Activated naive CD4-positive, alpha-beta T cell treated with Interleukin-2 at 50 U/mL for 16 hours (primary cell): ENCODE measurements at regions not wholly inside any gene's neighbourhood (a gene's known extent, or its start where the extent isn't known, plus 50 kb on each side); places are given as distances from the start of the nearest gene placed in this dataset.
"Not testable (repeated sequence)": the region's sequence is repeated elsewhere in the genome, so short reads cannot be mapped to it uniquely, and the experiment has no call there.

ENCODE experiments used
- DNase-seq: peaks from one replicate; pipeline ENCODE4 v3.0.0-alpha.2; 2020

DNA sequence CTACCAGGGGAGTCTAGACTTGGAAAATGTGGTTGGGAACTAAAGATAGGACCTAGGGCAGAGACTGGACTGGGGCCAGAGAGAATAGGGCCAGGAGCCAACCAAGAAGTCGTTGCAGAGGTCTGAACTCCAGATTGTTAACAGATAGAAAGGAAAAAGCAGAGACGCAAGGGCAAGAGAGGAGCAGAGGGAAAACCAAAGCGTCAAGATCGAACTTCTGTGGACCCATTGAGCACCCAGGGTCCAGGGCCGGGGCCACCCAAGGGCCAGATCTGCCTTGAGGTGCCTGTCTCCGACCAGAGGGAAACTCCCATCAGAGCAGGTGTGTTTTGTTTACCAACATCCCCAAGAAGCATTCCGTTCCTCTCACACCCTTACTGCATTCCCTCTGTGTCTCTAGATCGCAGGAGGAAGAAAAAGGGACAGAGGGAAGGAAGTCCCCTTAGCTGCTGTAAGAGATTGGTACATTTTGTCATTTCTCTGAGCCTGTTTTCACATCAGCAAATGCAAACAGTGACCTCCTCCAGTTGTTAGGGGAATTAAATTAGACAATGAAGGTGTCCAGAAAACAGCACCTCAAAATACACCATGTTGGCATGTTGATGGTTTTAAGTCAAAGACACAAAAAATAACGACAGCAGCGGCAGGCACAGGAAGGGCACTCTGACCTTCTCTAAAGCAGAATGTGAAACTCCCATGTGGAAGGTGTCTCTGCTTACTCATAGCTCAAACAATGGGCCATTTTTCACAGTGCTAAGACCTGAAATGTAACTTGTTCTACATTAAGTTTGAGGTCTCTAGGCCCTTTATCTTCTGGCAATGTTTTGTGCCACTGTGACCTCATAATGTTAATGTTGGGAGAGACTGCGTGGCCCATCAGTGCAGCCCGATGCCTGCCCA is 105.8 kb upstream of the RAB4A start:
- no peak for DNase-seq

DNA sequence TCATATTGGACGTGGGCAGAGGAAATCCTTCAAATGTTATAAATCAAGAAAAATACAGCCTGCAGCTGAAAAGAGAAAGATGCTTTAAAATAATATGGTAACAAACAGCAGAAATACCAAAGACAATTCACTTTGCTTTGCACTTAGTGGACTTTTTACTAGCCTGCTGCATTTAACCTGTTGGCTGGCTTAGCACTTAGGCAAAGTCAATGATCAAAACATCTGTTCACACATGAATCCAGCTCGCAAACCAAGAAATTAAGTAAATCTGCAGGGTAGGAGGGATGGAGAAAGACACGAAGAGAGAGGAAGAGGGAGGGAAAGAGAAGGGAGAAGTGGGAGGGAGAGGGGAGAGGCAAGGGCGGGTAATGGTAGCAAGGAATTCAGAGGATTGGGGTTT is 103.6 kb upstream of the RAB4A start:
- DNase-seq = no peak

DNA sequence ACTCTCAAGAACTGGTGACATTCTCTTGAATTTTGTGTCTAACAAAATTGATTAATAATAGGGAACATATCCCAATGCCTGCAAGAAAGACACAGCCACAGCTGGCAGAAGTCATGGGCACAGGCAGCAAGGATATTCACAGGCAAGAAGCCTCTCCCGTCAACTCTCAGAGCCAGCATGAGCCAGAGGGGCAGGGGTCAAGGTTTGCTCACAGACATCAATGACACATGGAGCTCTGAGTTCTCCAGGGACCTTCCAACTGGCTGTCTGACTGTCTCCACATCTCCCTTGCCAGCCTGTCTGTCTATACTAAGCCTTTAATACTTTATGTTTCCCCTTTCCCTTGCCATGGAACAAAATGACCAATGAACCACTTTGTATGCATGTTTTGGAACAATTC is 101.5 kb upstream of the RAB4A start:
- no peak for DNase-seq

DNA sequence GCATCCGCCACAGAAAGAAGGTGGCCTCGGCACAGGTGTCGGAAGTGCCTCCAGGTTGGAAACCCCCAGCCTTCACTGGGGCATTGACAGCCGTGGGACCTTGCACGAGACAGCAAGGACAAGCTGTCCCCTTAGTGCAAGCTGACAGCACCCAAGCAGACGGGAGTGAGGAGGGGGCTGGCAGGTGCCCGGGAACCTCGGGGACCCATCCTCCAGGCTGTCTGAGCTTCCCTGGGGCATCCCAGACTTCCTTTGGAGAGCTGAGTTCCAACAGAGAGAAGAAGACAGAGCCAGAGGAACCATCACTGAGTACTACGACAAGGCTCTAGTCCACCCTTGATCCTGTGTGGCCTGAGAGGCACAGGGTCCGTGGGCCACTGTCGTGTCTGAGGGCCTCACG is 100.6 kb upstream of the RAB4A start:
- DNase-seq = no peak

DNA sequence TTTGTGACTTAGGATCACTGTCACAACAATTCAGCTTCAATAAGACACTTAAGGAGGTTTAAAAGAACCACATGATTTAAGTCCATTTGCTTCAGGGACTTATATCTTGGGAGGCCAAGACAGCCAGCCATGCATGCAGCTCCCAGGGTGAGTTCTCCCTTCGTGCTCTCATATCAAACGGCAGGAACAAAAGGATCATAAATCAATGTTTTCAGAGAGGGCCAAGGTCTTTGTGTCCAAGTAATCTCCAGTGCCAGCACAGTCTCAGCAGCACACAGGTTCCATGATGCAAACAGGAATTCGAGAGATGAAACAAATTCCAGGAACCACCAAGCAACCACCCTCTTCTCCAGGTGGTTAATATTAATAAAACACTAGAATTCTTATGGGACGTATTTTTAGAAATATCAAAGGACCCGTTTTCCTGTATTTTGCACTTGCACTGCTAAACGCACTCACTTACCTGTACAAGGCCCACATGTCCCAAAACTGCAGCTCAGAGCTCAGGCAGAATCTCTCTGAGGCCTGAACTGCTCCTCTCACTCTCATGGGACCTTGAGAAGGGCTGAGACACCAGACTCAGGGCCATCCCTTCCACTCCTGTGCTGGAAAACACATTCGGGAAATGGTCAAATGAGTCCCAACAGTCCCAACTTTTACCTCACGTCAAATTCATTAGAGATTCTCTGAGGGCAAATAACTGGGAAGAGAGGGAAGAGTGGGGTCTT is 100.0 kb upstream of the RAB4A start:
- no peak for DNase-seq

DNA sequence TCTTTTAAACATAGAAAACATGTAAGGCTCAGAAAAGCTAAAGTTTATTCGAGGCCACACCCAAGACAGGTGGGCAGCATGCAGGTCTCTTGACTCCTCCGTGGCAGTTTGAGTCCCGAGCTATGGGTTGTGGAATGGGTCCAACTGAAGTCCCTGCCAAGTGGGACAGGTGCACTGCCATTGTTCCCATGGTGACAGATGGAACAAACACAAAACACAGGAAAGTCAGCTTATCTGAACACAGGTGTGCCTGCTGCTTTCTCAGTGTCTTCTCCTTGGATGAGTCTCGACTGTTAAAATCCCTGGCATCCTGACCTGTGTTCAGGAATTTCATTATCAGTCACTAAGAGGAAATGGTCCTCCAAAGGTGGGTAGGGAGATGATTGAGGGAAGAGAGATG is 99.0 kb upstream of the RAB4A start:
- DNase-seq = no peak

DNA sequence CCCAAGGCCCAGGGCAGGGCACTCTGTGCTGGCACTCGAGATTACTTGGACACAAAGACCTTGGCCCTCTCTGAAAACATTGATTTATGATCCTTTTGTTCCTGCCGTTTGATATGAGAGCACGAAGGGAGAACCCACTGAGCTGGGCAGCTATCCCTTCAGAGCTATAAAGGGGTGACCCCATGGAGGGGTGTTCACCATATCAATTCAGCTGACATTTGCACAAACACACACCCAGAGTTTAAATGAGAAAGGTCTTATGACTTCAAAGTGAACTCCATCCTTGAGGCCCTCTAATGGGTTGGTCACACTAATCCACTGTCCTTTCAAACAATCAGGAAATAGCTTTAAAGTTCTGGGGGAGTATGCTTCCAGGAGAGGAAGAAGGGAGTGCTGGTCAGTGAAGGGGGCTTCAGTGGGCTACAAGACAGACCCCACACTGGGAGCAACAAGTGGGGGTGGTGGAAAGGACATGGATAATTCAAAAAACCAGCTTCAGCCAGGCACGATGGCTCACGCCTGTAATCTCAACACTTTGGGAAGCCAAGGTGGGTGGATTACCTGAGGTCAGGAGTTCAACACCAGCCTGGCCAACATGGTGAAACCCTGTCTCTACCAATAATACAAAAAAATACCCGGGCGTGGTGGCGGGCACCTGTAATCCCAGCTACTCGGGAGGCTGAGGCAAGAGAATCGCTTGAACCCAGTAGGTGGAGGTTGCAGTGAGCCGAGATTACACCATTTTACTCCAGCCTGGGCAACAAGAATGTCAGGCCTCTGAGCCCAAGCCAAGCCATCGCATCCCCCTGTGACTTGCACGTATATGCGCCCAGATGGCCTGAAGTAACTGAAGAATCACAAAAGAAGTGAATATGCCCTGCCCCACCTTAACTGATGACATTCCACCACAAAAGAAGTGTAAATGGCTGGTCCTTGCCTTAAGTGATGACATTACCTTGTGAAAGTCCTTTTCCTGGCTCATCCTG is 97.1 kb upstream of the RAB4A start:
- not testable (repeated sequence) for DNase-seq

DNA sequence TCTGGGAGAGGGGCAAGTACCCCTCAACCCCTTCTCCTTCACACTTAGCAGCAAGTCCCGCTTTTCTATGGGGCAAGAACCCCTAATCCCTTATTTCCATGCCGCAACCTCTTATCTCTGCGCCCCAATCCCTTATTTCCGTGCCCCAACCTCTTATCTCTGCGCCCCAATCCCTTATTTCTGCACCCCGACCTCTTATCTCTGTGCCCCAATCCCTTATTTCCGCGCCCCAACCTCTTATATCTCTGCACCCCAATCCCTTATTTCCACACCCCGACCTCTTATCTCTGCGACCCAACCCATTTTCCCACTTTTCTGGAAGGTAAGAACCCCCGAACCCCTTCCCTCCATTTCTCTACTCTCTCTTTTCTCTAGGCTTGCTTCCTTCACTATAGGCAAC is 95.6 kb upstream of the RAB4A start:
- not testable (repeated sequence) for DNase-seq

DNA sequence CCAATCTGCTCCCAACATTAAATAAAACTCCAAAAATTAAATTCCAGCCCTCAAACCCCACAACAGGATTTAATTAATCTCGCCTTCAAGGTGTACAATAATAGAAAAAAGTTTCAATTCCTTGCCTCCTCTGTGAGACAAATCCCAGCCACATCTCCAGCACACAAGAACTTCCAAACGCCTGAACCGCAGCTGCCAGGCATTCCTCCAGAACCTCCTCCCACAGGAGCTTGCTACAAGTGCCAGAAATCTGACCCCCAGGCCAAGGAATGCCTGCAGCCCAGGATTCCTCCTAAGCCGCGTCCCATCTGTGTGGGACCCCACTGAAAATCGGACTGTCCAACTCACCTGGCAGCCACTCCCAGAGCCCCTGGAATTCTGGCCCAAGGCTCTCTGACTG is 94.5 kb upstream of the RAB4A start:
- DNase-seq = not testable (repeated sequence)

DNA sequence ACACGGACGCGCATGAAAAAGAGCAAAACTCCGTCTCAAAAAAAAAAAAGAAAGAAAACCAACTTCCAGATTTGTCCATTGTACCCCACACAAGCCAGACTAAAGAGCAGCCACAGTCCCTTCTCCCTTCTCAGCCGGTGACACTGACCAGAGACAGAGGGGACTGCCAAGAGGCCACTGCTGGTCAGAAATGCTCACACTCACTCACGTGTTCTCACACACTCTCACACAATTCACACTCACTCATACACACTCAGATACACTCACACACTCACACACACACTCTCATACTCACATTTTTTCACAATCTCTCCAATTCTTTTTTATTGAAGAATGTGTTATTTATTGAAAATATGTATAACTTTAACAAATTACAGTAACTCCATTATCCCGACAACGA is 90.8 kb upstream of the RAB4A start:
- no peak for DNase-seq

DNA sequence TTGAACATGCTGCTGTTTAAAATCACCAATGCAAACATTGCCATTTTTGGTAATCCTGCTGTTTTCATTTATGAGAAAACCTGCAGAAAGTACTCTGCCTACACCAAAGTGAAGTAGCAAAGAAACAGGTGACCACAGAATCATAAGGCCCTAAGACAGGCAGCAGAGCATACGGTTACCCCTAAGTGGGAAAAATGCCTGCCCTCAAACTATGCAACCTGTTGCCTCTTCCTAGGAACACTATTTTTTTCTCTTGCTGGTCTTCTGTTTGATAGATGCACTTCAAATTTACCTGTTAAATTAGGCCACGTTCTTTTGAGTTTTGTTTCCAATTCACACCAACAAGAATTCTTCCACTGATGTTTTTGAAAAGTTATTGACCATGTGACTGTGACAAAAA is 89.5 kb upstream of the RAB4A start:
- no peak for DNase-seq

DNA sequence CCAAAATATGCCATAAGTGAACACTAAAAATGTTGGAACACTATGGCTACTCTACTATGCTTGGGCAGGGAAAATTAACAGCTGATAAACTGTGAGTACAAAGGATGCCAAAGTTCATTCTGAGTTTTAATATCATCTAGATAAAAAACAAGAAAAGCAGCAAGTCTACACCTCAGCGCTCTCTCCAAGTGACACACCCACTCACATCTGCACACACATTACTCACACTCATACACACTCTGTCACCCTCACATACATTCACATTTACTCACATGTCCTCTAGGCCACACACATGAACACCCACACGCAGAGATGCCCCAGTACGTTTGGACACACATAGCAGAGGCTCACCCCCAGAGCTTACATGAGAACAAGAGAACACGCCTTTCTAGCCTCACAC is 87.3 kb upstream of the RAB4A start:
- no peak for DNase-seq

DNA sequence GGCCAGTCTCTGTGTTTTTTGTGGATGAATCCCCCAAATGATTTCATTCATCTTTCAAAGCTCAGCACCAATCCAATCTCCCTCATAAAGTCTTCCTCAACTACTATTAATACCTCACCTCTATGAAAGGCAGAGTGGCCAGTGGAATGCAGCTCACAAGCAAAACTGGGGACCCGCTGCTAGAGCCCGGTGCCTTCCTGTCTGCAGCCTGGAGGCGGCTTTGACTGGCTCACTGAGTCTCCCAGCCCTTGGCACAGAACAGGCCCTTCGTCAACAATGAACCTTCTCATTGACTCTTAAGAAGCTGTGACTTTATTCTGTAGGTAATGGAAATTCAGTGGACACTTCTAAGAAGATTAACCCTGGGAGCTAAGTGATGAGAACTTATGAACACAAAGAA is 86.8 kb upstream of the RAB4A start:
- DNase-seq = no peak

DNA sequence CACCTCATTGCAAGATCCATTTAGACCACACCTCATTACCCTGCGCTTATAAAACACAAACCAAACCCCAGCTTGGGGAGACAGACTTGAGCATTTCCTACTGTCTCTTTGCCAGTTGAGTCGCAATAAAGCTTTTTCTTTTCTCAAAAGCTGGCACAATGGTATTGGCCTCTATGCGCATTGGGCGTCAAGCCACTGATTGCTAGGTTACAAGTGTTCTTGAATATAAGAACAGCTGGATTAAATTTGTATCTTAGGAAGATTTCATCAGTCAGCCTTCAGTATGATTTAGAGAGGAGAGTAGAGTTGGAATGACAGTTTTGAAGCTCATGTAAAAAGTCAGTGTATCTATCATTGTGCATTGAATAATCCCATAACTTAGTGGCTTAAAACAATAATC is 84.9 kb upstream of the RAB4A start:
- DNase-seq = no peak

DNA sequence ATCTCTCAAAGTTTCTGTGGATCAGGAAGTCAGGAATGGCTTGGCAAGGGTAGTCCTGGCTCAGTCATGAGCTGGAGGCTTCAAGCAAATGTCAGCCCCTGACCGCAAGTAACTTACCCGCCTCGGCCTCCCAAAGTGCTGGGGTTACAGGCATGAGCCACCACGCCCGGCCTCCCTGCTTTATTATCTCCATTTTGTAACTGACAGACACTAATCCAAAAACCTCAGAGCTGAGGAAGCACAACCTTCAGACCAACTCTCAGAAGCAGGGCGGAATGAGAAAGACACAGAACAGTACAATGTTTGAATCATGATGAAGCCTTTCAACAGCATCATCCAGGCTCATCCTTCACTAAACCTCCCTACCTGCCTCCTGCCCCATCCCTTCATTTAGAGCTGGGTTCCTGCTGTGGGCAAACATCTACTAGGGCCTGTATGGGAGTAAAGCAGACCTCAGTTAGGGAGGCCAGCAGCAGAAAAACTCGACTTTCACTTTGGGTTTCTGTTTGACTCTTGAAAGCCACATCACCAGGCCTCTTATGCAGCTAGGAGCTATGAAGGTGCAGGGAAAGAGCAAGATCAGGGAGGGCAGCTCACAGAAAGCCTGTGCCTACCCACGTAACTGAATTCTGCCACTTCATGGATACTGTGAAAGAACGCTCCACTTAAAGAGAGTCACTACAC is 84.4 kb upstream of the RAB4A start:
- no peak for DNase-seq

DNA sequence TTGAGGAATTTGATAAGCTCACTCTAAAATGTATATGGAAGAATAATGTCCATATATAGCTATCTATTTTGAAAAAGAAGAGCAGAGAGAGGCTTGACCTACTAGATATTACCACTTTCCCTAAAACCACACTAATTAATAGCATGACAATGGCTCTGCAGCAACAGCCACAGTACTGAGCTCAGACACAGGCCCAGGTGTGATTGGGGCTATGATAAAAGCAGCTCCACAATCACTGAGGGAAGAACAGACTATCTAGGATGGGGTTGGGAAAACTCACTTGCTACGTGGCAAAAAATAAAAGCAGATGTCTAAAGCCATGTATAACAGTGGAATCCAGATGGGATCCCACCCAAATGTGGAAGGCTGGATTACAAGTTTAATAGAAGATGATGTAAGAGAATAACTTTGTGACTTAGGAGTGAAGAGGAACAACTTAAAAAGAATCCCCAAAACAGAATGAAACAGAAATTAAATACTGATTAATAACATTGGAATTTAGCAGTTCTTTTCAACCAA is 80.8 kb upstream of the RAB4A start:
- no peak for DNase-seq

DNA sequence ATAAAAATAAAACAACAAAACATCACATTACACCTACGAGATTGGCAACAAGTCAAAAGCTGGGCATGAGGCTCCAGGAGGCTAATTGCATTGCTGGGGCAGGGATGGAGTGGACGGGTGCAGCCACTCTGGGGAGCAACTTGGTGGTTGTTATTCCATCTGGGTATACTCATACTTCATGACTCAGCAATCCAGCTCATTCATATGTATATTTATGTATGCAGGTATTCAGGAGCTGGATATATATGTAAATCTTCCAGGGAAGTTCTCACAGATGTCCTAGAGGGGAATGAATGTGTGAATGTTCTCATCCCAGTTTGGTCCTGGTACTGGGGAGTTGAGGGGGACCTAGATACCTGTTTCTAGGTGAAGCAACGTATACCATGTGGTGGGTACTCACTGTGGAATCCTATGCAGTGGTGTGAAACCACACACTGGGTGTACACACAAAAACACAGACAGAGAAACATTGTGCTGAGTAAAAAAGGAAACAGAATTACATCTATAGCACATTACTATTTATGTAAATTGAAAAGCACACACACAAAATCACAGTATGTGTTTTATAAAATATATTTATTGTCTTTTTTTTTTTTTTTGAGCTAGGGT is 79.7 kb upstream of the RAB4A start:
- no peak for DNase-seq

DNA sequence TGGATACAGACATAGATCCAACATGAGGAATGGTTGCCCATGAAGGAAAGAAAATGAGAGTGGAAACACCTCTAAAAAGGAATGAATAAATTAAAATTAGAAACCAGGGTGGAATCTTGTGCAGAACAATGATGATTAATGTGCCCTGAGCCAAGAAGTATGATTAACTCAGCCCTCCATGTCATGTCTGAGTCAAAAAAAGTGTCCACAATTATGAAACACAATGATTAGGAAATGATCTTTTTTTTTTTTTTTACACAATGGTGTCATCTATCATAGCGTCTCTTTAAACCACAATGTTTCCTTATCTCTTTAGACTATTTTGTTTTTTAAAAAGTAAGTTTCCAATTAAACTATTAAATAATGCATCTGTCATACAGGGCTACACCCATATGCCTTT is 78.9 kb upstream of the RAB4A start:
- DNase-seq = no peak

DNA sequence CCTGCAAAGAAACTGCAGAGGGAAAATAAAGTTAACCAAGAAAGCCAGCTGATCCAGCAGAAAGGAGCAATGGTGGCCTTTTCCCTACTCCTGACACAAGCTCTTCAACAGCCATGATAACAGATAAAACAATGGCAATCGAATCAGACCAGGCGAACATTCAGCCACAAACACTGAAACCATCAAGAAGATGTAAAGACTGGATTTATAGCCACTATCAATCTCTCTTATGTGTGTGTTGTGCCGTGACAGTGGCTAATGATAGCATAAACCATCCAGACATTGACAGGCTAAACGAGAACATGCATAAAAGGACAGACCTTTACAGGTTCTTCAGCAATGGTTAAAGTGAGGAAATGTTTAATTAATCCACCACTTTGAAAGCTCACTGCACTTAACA is 78.1 kb upstream of the RAB4A start:
- DNase-seq = no peak

DNA sequence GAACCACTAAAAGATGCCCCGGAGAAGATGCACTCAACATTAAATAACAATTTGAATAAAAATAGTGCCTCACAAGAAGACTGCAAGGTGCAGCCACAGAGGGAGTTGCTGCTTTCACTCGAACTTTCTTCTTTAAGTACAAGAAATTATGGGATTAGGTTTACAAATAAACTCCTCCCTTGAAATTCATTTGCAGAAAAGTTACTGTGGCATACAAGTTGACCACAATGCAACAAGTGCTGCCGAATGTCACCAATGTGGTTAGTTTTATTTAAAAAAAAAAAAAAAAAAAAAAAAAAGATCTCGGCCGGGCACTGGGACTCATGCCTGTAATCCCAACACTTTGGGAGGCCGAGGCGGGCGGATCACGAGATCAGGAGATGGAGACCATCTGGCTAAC is 76.8 kb upstream of the RAB4A start:
- no peak for DNase-seq

DNA sequence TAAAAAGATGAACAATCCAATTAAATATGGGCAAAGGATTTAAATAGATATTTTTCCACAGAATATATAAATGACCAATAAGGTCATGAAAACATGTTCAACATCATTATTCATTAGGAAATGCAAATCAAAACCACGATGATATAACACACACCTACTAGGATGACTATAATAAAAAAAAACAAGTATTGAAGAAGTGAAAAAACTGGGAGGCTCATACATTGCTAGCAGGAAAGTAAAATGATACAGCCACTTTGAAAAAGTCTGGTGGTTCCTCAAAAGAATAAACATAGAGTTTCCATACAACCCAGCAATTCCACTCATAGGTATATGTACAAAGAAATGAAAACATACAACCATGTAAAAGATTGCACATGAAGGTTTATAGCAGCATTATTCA is 75.7 kb upstream of the RAB4A start:
- DNase-seq = no peak
